ENCODE measurements at regions not wholly inside any gene's neighbourhood (a gene's known extent, or its start where the extent isn't known, plus 50 kb on each side); places are given as distances from the start of the nearest gene placed in this dataset.

DNA sequence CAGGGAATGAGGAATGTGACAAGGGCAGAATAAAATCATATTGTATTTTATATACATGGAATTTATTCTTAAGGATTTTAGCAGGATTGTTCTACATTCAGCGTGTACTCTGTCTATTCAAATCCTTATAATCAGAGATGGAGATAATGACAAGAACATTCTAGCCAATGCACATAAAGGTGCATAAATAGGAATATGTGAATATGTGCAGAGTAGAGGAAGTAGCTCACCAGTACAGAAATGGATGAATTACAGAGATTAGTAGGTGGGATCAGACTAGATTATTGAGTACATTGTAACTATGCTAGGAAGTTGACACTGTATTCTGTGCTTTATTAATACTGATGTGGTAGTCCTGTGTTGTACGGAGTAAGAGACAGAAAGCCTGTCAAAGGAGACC lies 1308.8 kb downstream of the FAM181B start:
- TF ChIP-seq EZH2phosphoT487 (IDR thresholded peaks at IDR 0.05) (no peak), EZH2 (IDR thresholded peaks at IDR 0.05) (no peak)
- TF ChIP-seq, protein P1, sequence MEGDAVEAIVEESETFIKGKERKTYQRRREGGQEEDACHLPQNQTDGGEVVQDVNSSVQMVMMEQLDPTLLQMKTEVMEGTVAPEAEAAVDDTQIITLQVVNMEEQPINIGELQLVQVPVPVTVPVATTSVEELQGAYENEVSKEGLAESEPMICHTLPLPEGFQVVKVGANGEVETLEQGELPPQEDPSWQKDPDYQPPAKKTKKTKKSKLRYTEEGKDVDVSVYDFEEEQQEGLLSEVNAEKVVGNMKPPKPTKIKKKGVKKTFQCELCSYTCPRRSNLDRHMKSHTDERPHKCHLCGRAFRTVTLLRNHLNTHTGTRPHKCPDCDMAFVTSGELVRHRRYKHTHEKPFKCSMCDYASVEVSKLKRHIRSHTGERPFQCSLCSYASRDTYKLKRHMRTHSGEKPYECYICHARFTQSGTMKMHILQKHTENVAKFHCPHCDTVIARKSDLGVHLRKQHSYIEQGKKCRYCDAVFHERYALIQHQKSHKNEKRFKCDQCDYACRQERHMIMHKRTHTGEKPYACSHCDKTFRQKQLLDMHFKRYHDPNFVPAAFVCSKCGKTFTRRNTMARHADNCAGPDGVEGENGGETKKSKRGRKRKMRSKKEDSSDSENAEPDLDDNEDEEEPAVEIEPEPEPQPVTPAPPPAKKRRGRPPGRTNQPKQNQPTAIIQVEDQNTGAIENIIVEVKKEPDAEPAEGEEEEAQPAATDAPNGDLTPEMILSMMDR (IDR thresholded peaks at IDR 0.05): no peak

All from neural progenitor cell (in vitro differentiated cells).